ENCODE measurements at regions not wholly inside any gene's neighbourhood (a gene's known extent, or its start where the extent isn't known, plus 50 kb on each side); places are given as distances from the start of the nearest gene placed in this dataset.

GRCh38 chr3:180548050-180548449 lies 53.9 kb upstream of the TTC14 start:
- no peaks in the 10 kb centered on the region for H3K36me3 ChIP-seq (ENCODE audit: insufficient read depth, low read length)
- H3K4me3 ChIP-seq (ENCODE audit: low read depth, low read length, poor library complexity, severe bottlenecking) = no peak overlapping the region
- H3K79me2 ChIP-seq (ENCODE audit: insufficient read depth, low read length) = no peaks in the 10 kb centered on the region
- no peak overlapping the region for H3K9ac ChIP-seq (ENCODE audit: low read length)
- H3F3A ChIP-seq (ENCODE audit: insufficient read depth, low read length) = no peaks in the 10 kb centered on the region
- no peaks in the 10 kb centered on the region for H3K27me3 ChIP-seq (ENCODE audit: insufficient read depth, low read length)
- H3K9me3 ChIP-seq (ENCODE audit: low read length) = no peaks in the 10 kb centered on the region
- TF ChIP-seq EZH2 (IDR thresholded peaks at IDR 0.05; ENCODE audit: borderline replicate concordance, low read length) = no peak
- no peak for TF ChIP-seq CTCF (IDR thresholded peaks at IDR 0.05; ENCODE audit: low read length)
- no peaks in the 10 kb centered on the region for H3K4me1 ChIP-seq (ENCODE audit: insufficient read depth, low read length, severe bottlenecking)
- no peak overlapping the region for H3K27ac ChIP-seq (ENCODE audit: low read depth, low read length, poor library complexity, severe bottlenecking)
- H2AFZ ChIP-seq (ENCODE audit: low read length) = no peak overlapping the region
- H3K9me2 ChIP-seq (ENCODE audit: low read depth, low read length) = no peaks in the 10 kb centered on the region
- H3K4me2 ChIP-seq (ENCODE audit: low read length) = no peak overlapping the region
- no peaks in the 10 kb centered on the region for H4K20me1 ChIP-seq (ENCODE audit: insufficient read depth, low read length)

Measured in OCI-LY1 (cell line).